ENCODE measurements at regions not wholly inside any gene's neighbourhood (a gene's known extent, or its start where the extent isn't known, plus 50 kb on each side); places are given as distances from the start of the nearest gene placed in this dataset.

- TF ChIP-seq CTCF (conservative IDR thresholded peaks at IDR 0.05; ENCODE audit: low read depth, low read length): no peak
- TF ChIP-seq EZH2 (IDR thresholded peaks at IDR 0.05; ENCODE audit: low read length, unreplicated experiment): no peak
- no peak for TF ChIP-seq EZH2phosphoT487 (IDR thresholded peaks at IDR 0.05; ENCODE audit: borderline replicate concordance, low read length)
These were observed 882.4 kb upstream of the EEF2KMT start for GRCh38 chr16:5979905-5980550.
